H9 (cell line): ENCODE measurements at regions not wholly inside any gene's neighbourhood (a gene's known extent, or its start where the extent isn't known, plus 50 kb on each side); places are given as distances from the start of the nearest gene placed in this dataset.

Source experiments
- DNase-seq: peaks from one replicate; pipeline ENCODE4 v3.0.0-alpha.2; 2017
- H2AFZ ChIP-seq: one replicate; pipeline ENCODE4 v1.6.1; 2013; ENCODE audit warnings: mild to moderate bottlenecking, low read length, control low read depth, moderate library complexity
- H2AK5ac ChIP-seq: 2 replicates; pipeline ENCODE4 v1.6.1; 2013; ENCODE audit warnings: low read length, control low read depth, mixed read lengths; ENCODE audit not compliant: insufficient read length
- H2BK120ac ChIP-seq: one replicate; pipeline ENCODE4 v1.6.1; 2013; ENCODE audit warnings: low read depth, mild to moderate bottlenecking, low read length, control low read depth, inconsistent platforms; ENCODE audit not compliant: poor library complexity, severe bottlenecking
- H2BK12ac ChIP-seq: 2 replicates; pipeline ENCODE4 v1.6.1; 2013; ENCODE audit warnings: low read length, control low read depth, mixed read lengths, low read depth; ENCODE audit not compliant: insufficient read length
- H2BK15ac ChIP-seq: 2 replicates; pipeline ENCODE4 v1.6.1; 2013; ENCODE audit warnings: low read depth, low read length, control low read depth
- H2BK20ac ChIP-seq: one replicate; pipeline ENCODE4 v1.6.1; 2013; ENCODE audit warnings: low read depth, mild to moderate bottlenecking, low read length, control low read depth, inconsistent platforms; ENCODE audit not compliant: poor library complexity, severe bottlenecking
- H2BK5ac ChIP-seq: 2 replicates; pipeline ENCODE4 v1.6.1; 2013; ENCODE audit warnings: low read length, control low read depth, mixed read lengths; ENCODE audit not compliant: insufficient read length
- H3K14ac ChIP-seq: 2 replicates; pipeline ENCODE4 v1.6.1; 2013; ENCODE audit warnings: low read length, control low read depth; ENCODE audit not compliant: insufficient read depth
- H3K18ac ChIP-seq: 2 replicates; pipeline ENCODE4 v1.6.1; 2013; ENCODE audit warnings: low read depth, mild to moderate bottlenecking, mixed read lengths, low read length, control low read depth; ENCODE audit not compliant: insufficient read length
- H3K23ac ChIP-seq: 2 replicates; pipeline ENCODE4 v1.6.1; 2013; ENCODE audit warnings: low read length, control low read depth, mixed read lengths, low read depth; ENCODE audit not compliant: insufficient read length
- H3K23me2 ChIP-seq: 2 replicates; pipeline ENCODE4 v1.6.1; 2013; ENCODE audit warnings: low read depth, mild to moderate bottlenecking, mixed read lengths, low read length, control low read depth; ENCODE audit not compliant: insufficient read length, poor library complexity, severe bottlenecking
- H3K27ac ChIP-seq: 2 replicates; pipeline ENCODE4 v1.5.1; 2013; ENCODE audit warnings: low read length, control low read depth, mixed read lengths, low read depth; ENCODE audit not compliant: insufficient read length
- H3K27me3 ChIP-seq: 2 replicates; pipeline ENCODE4 v1.6.1; 2013; ENCODE audit warnings: low read length, control low read depth, inconsistent platforms; ENCODE audit not compliant: insufficient read depth
- H3K4ac ChIP-seq: 2 replicates; pipeline ENCODE4 v1.6.1; 2013; ENCODE audit warnings: low read depth, mild to moderate bottlenecking, control low read depth, inconsistent platforms, low read length, moderate library complexity
- H3K4me1 ChIP-seq: 2 replicates; pipeline ENCODE4 v1.6.1; 2013; ENCODE audit warnings: low read length, control low read depth, inconsistent platforms; ENCODE audit not compliant: insufficient read depth
- H3K4me2 ChIP-seq: 2 replicates; pipeline ENCODE4 v1.6.1; 2013; ENCODE audit warnings: low read length, control low read depth, mixed read lengths; ENCODE audit not compliant: insufficient read length, insufficient read depth
- H3K56ac ChIP-seq: 2 replicates; pipeline ENCODE4 v1.6.1; 2013; ENCODE audit warnings: low read depth, mild to moderate bottlenecking, mixed read lengths, low read length, control low read depth; ENCODE audit not compliant: insufficient read length
- H3K79me1 ChIP-seq: 2 replicates; pipeline ENCODE4 v1.6.1; 2013; ENCODE audit warnings: low read depth, mild to moderate bottlenecking, moderate library complexity, low read length, control low read depth, inconsistent platforms; ENCODE audit not compliant: insufficient read depth, poor library complexity, severe bottlenecking
- H3K79me2 ChIP-seq: 2 replicates; pipeline ENCODE4 v1.6.1; 2013; ENCODE audit warnings: low read length, control low read depth, inconsistent platforms; ENCODE audit not compliant: insufficient read depth
- H3K9ac ChIP-seq: 2 replicates; pipeline ENCODE4 v1.6.1; 2013; ENCODE audit warnings: low read length, control low read depth, mixed read lengths; ENCODE audit not compliant: insufficient read length; ENCODE audit errors: extremely low read depth
- H3K9me3 ChIP-seq: one replicate; pipeline ENCODE4 v1.6.1; 2013; ENCODE audit warnings: low read depth, low read length, inconsistent platforms; ENCODE audit not compliant: control insufficient read depth
- H3T11ph ChIP-seq: one replicate; pipeline ENCODE4 v1.6.1; 2013; ENCODE audit warnings: mild to moderate bottlenecking, low read length, control low read depth, inconsistent platforms
- H4K20me1 ChIP-seq: one replicate; pipeline ENCODE4 v1.6.1; 2013; ENCODE audit not compliant: control insufficient read depth, insufficient read length, insufficient read depth
- H4K5ac ChIP-seq: 2 replicates; pipeline ENCODE4 v1.6.1; 2013; ENCODE audit warnings: low read depth, mild to moderate bottlenecking, mixed read lengths, low read length, control low read depth; ENCODE audit not compliant: insufficient read length
- H4K8ac ChIP-seq: replicated peaks from 2 replicates; pipeline ENCODE4 v1.6.1; 2013; ENCODE audit warnings: low read length, control low read depth, mixed read lengths, low read depth; ENCODE audit not compliant: insufficient read length
- H4K91ac ChIP-seq: 2 replicates; pipeline ENCODE4 v1.6.1; 2013; ENCODE audit warnings: low read depth, mild to moderate bottlenecking, moderate library complexity, mixed read lengths, low read length, control low read depth; ENCODE audit not compliant: insufficient read length
- H3K27ac Mint-ChIP-seq, 3 experiments: 2 replicates in 2 of 3; 3 replicates in 1 of 3; pipeline ENCODE4 v1.8.0; 2020 to 2021; ENCODE audit warnings: mixed read lengths in 3 of 3, mild to moderate bottlenecking in 1 of 3, moderate library complexity in 1 of 3
- H3K27me3 Mint-ChIP-seq: 2 replicates; pipeline ENCODE4 v1.8.0; 2021; ENCODE audit warnings: low read depth, mild to moderate bottlenecking, moderate library complexity, mixed read lengths
- H3K36me3 Mint-ChIP-seq, 3 experiments: 2 replicates in 2 of 3; 3 replicates in 1 of 3; pipeline ENCODE4 v1.8.0; 2020 to 2021; ENCODE audit warnings: low read depth in 3 of 3, mixed read lengths in 3 of 3; ENCODE audit not compliant: insufficient read depth in 1 of 3
- H3K4me1 Mint-ChIP-seq, 2 experiments: 2 replicates each; pipeline ENCODE4 v1.8.0; 2020; ENCODE audit warnings: mixed read lengths in 2 of 2
- H3K4me3 Mint-ChIP-seq, 2 experiments: 2 replicates in 1 of 2; 3 replicates in 1 of 2; pipeline ENCODE4 v1.8.0; 2020 to 2021; ENCODE audit warnings: mild to moderate bottlenecking in 2 of 2, mixed read lengths in 2 of 2, moderate library complexity in 1 of 2
- H3K9me3 Mint-ChIP-seq, 2 experiments: 2 replicates in 1 of 2; 3 replicates in 1 of 2; pipeline ENCODE4 v1.8.0; 2020; ENCODE audit warnings: mild to moderate bottlenecking in 2 of 2, mixed read lengths in 2 of 2, moderate library complexity in 1 of 2
- WGBS: extraction: QIAGEN DNeasy Blood & Tissue Kit; methylation state at CpG from one replicate; pipeline ENCODE4 v1.1.7; 2013; ENCODE audit warnings: missing lambda C conversion rate, low lambda C conversion rate, mixed read lengths; ENCODE audit not compliant: insufficient read length; ENCODE audit errors: extremely low coverage; 5-methylcytosine and 5-hydroxymethylcytosine counted together
- TF ChIP-seq, protein P1 (sequence below): fragments of 200-600 bp; sonication (generic); conservative IDR thresholded peaks from 3 replicates; pipeline ENCODE4 v1.8.0; 2021; ENCODE audit warnings: antibody characterized with exemption, mild to moderate bottlenecking

DNA sequence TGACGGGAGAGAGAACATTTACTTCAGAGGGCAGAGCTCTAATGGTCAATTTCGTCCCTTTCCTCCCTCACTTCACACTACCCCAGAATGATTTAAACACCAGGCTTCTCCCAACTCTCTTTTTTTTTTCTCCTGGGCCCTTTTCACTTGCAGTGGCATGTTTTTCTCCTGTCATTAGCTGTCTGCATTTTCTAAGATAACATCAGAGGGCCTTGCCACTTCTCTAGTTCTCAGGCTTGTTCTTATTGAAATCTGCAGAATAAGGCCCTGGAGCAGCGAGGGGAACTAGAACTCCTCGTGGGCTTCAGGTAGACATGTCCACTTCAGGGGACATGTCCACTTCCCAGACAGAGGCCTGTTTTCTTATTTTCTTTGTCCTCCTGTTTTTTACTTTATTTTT is 514.4 kb upstream of the TBL1XR1 start:
- H3K23me2 ChIP-seq: no peaks in the 10 kb centered on the region
- H3K79me2 ChIP-seq: no peaks in the 10 kb centered on the region
- H3K4me2 ChIP-seq: no peak overlapping the region
- no peak overlapping the region for H2AFZ ChIP-seq
- no peak overlapping the region for H2AK5ac ChIP-seq
- no peak overlapping the region for H3K9ac ChIP-seq
- H3K56ac ChIP-seq: no peak overlapping the region
- TF ChIP-seq, protein P1, sequence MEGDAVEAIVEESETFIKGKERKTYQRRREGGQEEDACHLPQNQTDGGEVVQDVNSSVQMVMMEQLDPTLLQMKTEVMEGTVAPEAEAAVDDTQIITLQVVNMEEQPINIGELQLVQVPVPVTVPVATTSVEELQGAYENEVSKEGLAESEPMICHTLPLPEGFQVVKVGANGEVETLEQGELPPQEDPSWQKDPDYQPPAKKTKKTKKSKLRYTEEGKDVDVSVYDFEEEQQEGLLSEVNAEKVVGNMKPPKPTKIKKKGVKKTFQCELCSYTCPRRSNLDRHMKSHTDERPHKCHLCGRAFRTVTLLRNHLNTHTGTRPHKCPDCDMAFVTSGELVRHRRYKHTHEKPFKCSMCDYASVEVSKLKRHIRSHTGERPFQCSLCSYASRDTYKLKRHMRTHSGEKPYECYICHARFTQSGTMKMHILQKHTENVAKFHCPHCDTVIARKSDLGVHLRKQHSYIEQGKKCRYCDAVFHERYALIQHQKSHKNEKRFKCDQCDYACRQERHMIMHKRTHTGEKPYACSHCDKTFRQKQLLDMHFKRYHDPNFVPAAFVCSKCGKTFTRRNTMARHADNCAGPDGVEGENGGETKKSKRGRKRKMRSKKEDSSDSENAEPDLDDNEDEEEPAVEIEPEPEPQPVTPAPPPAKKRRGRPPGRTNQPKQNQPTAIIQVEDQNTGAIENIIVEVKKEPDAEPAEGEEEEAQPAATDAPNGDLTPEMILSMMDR: no peak
- H4K5ac ChIP-seq: no peak overlapping the region
- no peak overlapping the region for H3T11ph ChIP-seq
- no peak overlapping the region for H2BK120ac ChIP-seq
- no peaks in the 10 kb centered on the region for H3K27me3 ChIP-seq
- no peaks in the 10 kb centered on the region; the same call in 1 of the 2 replicates for H3K4me1 ChIP-seq
- no peaks in the 10 kb centered on the region for H3K27me3 Mint-ChIP-seq
- H3K79me1 ChIP-seq: no peaks in the 10 kb centered on the region
- H4K91ac ChIP-seq: no peak overlapping the region
- H3K27ac ChIP-seq: no peak overlapping the region
- H2BK12ac ChIP-seq: no peak overlapping the region
- peaks cover 7 to 12% of the 10 kb centered on the region in 2 experiments for H3K4me1 Mint-ChIP-seq
- no peaks in the 10 kb centered on the region; a peak in 1 of 7 replicates for H3K36me3 Mint-ChIP-seq
- H3K14ac ChIP-seq: no peak overlapping the region
- DNase-seq: no peak
- no peaks in the 10 kb centered on the region for H4K20me1 ChIP-seq
- H4K8ac ChIP-seq: no peak overlapping the region
- no peak overlapping the region for H3K27ac Mint-ChIP-seq
- H2BK5ac ChIP-seq: no peak overlapping the region
- H3K9me3 ChIP-seq: no peaks in the 10 kb centered on the region
- no peaks in the 10 kb centered on the region for H3K9me3 Mint-ChIP-seq
- H3K18ac ChIP-seq: no peak overlapping the region
- no peak overlapping the region for H3K4ac ChIP-seq
- no CpG with 5 or more reads among the region's 4 CpGs for WGBS
- H3K4me3 Mint-ChIP-seq: no peak overlapping the region
- H2BK20ac ChIP-seq: no peak overlapping the region
- no peak overlapping the region for H2BK15ac ChIP-seq
- no peak overlapping the region for H3K23ac ChIP-seq
